IMR-90 (cell line): ENCODE measurements at regions not wholly inside any gene's neighbourhood (a gene's known extent, or its start where the extent isn't known, plus 50 kb on each side); places are given as distances from the start of the nearest gene placed in this dataset.
A peak's percentile ranks its signal among the peaks of the same experiment; 100 is the strongest.

Experiments
- BHLHE40 ChIP-seq: fragments of 150-350 bp; IDR thresholded peaks from 2 replicates; pipeline ENCODE4 v1.6.1; 2016; ENCODE audit warnings: mild to moderate bottlenecking, low read depth, low read length
- CHD1 ChIP-seq: IDR thresholded peaks from 2 replicates; pipeline ENCODE4 v1.6.1; 2012; ENCODE audit warnings: low read depth, low read length, improper control_type of control experiment
- CTCF ChIP-seq: conservative IDR thresholded peaks from 2 replicates; pipeline ENCODE4 v1.5.1; 2012; ENCODE audit warnings: mild to moderate bottlenecking, low read depth, low read length, improper control_type of control experiment
- ELK1 ChIP-seq: fragments of 150-350 bp; IDR thresholded peaks from 2 replicates; pipeline ENCODE4 v1.6.1; 2016; ENCODE audit warnings: low read depth, mild to moderate bottlenecking, low read length, moderate library complexity, borderline replicate concordance
- POLR2A ChIP-seq: IDR thresholded peaks from 2 replicates; pipeline ENCODE4 v1.6.1; 2012; ENCODE audit warnings: mild to moderate bottlenecking, low read depth, low read length
- RCOR1 ChIP-seq: IDR thresholded peaks from 2 replicates; pipeline ENCODE4 v1.6.1; 2012; ENCODE audit warnings: mild to moderate bottlenecking, low read length, improper control_type of control experiment; ENCODE audit not compliant: insufficient replicate concordance
- SMC3 ChIP-seq: fragments of 150-350 bp; IDR thresholded peaks from 2 replicates; pipeline ENCODE4 v1.6.1; 2016; ENCODE audit warnings: low read depth, mild to moderate bottlenecking, antibody characterized with exemption, low read length, moderate library complexity
- USF2 ChIP-seq: fragments of 150-350 bp; IDR thresholded peaks from 2 replicates; pipeline ENCODE4 v1.6.1; 2017; ENCODE audit warnings: mild to moderate bottlenecking, antibody characterized with exemption, low read length, low read depth

GRCh38 chr2:64330281-64331113 lies 123.5 kb upstream of the LGALSL start:
- TF ChIP-seq CTCF: peak; percentile 93
- no peak for TF ChIP-seq POLR2A
- TF ChIP-seq ELK1: no peak
- peak; percentile 88 for TF ChIP-seq SMC3
- no peak for TF ChIP-seq USF2
- TF ChIP-seq BHLHE40: no peak
- TF ChIP-seq RCOR1: no peak
- TF ChIP-seq CHD1: no peak
